ENCODE measurements at regions not wholly inside any gene's neighbourhood (a gene's known extent, or its start where the extent isn't known, plus 50 kb on each side); places are given as distances from the start of the nearest gene placed in this dataset.

- Histone ChIP-seq H3K4me3 (no peak overlapping the region), H3K27me3 (no peaks in the 10 kb centered on the region), H3K9me3 (no peaks in the 10 kb centered on the region), H3K27ac (no peak overlapping the region), H3K4me1 (no peaks in the 10 kb centered on the region), H3K36me3 (no peaks in the 10 kb centered on the region)
- DNase-seq (ENCODE audit: low spot score in 2 of 2), result no peak
- TF ChIP-seq, protein P1, sequence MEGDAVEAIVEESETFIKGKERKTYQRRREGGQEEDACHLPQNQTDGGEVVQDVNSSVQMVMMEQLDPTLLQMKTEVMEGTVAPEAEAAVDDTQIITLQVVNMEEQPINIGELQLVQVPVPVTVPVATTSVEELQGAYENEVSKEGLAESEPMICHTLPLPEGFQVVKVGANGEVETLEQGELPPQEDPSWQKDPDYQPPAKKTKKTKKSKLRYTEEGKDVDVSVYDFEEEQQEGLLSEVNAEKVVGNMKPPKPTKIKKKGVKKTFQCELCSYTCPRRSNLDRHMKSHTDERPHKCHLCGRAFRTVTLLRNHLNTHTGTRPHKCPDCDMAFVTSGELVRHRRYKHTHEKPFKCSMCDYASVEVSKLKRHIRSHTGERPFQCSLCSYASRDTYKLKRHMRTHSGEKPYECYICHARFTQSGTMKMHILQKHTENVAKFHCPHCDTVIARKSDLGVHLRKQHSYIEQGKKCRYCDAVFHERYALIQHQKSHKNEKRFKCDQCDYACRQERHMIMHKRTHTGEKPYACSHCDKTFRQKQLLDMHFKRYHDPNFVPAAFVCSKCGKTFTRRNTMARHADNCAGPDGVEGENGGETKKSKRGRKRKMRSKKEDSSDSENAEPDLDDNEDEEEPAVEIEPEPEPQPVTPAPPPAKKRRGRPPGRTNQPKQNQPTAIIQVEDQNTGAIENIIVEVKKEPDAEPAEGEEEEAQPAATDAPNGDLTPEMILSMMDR (IDR thresholded peaks at IDR 0.05), result no peak
- TF ChIP-seq POLR2AphosphoS5 (IDR thresholded peaks at IDR 0.05) (no peak), EP300 (IDR thresholded peaks at IDR 0.05) (no peak), POLR2A (IDR thresholded peaks at IDR 0.05) (no peak)
- 64% methylated on average over 2 of the region's 2 CpGs for WGBS
Observed at GRCh38 chrX:9282325-9282724, 182.5 kb upstream of the TBL1X start.

- H3K9me3 ChIP-seq, result no peaks in the 10 kb centered on the region
- TF ChIP-seq EP300 (IDR thresholded peaks at IDR 0.05) (no peak), POLR2A (IDR thresholded peaks at IDR 0.05) (no peak), POLR2AphosphoS5 (IDR thresholded peaks at IDR 0.05) (no peak)
- TF ChIP-seq, protein P1 (IDR thresholded peaks at IDR 0.05), result no peak
- 77% methylated on average over 7 of the region's 7 CpGs for WGBS
- no peaks in the 10 kb centered on the region for H3K36me3 ChIP-seq
- H3K4me3 ChIP-seq, result no peak overlapping the region
- H3K27ac ChIP-seq, result no peak overlapping the region
- H3K27me3 ChIP-seq, result no peaks in the 10 kb centered on the region
- no peak for DNase-seq (ENCODE audit: low spot score in 2 of 2)
- H3K4me1 ChIP-seq, result no peaks in the 10 kb centered on the region
Observed at GRCh38 chrX:9285342-9285771, 179.5 kb upstream of the TBL1X start.

DNA sequence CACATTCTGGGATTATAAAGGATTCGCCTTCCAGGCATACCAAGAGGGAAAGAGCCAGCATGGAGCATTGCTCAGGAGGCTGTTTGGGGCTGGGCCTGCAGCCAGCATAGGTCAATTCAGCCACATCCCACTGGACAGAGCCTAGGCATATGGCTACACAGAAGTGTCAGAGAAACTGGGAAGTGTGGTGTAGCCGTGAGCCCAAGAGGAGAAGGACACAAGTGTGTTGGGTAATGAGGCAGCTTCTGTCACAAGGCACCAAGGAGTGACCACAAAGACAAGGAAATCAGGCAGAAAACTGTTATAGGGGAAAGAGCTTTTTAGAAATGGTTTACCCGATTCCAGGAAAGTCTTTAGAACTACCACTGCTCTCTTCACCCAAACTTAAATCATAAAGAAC is 178.6 kb upstream of the TBL1X start:
- no peaks in the 10 kb centered on the region for H3K27me3 ChIP-seq
- no peak for TF ChIP-seq POLR2A (IDR thresholded peaks at IDR 0.05)
- TF ChIP-seq, protein P1 (IDR thresholded peaks at IDR 0.05), result no peak
- no peak for TF ChIP-seq POLR2AphosphoS5 (IDR thresholded peaks at IDR 0.05)
- TF ChIP-seq EP300 (IDR thresholded peaks at IDR 0.05), result no peak
- no peaks in the 10 kb centered on the region for H3K9me3 ChIP-seq
- no peaks in the 10 kb centered on the region for H3K4me1 ChIP-seq
- DNase-seq (ENCODE audit: low spot score in 2 of 2), result no peak
- H3K36me3 ChIP-seq, result no peaks in the 10 kb centered on the region
- H3K27ac ChIP-seq, result no peak overlapping the region
- no peak overlapping the region for H3K4me3 ChIP-seq
- WGBS, result 80% methylated on average over 3 of the region's 3 CpGs

DNA sequence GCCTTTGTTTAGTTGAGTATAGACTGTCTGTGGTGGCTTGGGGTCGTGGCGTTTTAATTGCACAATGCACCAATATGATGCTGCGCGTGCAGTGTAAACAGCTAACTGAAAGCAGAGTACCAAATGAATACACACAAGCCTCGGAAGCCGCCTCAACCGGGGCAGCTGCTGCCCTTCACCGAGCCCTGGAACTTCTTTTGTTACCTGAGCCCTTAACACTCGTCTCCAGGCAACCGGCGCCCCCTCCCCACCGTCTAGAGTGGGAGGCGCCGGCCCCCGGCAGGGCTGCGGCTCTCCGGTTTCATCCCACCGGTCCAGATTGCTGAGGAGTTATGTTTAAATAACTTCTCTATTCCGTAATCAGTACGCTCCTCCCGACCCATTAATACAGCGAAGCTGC is 173.2 kb upstream of the TBL1X start:
- 31% methylated on average over 19 of the region's 22 CpGs for WGBS
- Histone ChIP-seq H3K4me1 (no peaks in the 10 kb centered on the region), H3K27me3 (peaks cover 2% of the 10 kb centered on the region), H3K36me3 (no peaks in the 10 kb centered on the region), H3K4me3 (no peak overlapping the region), H3K27ac (no peak overlapping the region), H3K9me3 (no peaks in the 10 kb centered on the region)
- TF ChIP-seq, protein P1 (IDR thresholded peaks at IDR 0.05), result no peak
- no peak for TF ChIP-seq POLR2AphosphoS5 (IDR thresholded peaks at IDR 0.05)
- TF ChIP-seq EP300 (IDR thresholded peaks at IDR 0.05), result no peak
- no peak for TF ChIP-seq POLR2A (IDR thresholded peaks at IDR 0.05)
- DNase-seq (ENCODE audit: low spot score in 2 of 2), result no peak

- Histone ChIP-seq H3K27me3 (peaks cover 2% of the 10 kb centered on the region), H3K36me3 (no peaks in the 10 kb centered on the region), H3K27ac (no peak overlapping the region), H3K9me3 (no peaks in the 10 kb centered on the region), H3K4me1 (no peaks in the 10 kb centered on the region), H3K4me3 (no peak overlapping the region)
- 16% methylated on average over 18 of the region's 18 CpGs for whole genome bisulfite sequencing
- no peak for TF ChIP-seq POLR2A (IDR thresholded peaks at IDR 0.05)
- no peak for TF ChIP-seq POLR2AphosphoS5 (IDR thresholded peaks at IDR 0.05)
- TF ChIP-seq, protein P1 (IDR thresholded peaks at IDR 0.05), result no peak
- no peak for TF ChIP-seq EP300 (IDR thresholded peaks at IDR 0.05)
- no peak for DNase-seq (ENCODE audit: low spot score in 2 of 2)
Observed at GRCh38 chrX:9293051-9293496, 171.8 kb upstream of the TBL1X start.

All from suprapubic skin (tissue), 4 donors.